ENCODE measurements at regions not wholly inside any gene's neighbourhood (a gene's known extent, or its start where the extent isn't known, plus 50 kb on each side); places are given as distances from the start of the nearest gene placed in this dataset.
"Not testable (repeated sequence)": the region's sequence is repeated elsewhere in the genome, so short reads cannot be mapped to it uniquely, and the experiment has no call there.

DNA sequence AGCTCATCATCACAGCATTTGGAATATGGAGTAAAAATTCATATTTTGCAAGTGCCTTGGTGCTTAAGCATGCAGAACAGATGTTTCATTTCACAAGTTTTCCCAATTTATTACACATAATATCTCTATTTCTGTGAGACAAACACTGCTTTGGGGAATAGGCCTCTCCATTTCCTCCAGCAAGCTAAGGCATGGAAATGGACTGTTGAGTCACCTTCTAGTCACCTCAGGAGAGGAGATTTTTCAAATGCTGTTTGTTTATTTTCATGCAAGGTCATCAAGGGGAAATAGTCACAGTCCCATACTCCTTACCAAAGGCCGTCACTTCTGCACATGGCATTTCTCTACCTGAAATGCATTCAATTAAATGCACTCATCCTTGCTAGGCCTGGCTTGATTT lies 57.4 kb upstream of the NUTM2D start:
- not testable (repeated sequence) for DNase-seq

DNA sequence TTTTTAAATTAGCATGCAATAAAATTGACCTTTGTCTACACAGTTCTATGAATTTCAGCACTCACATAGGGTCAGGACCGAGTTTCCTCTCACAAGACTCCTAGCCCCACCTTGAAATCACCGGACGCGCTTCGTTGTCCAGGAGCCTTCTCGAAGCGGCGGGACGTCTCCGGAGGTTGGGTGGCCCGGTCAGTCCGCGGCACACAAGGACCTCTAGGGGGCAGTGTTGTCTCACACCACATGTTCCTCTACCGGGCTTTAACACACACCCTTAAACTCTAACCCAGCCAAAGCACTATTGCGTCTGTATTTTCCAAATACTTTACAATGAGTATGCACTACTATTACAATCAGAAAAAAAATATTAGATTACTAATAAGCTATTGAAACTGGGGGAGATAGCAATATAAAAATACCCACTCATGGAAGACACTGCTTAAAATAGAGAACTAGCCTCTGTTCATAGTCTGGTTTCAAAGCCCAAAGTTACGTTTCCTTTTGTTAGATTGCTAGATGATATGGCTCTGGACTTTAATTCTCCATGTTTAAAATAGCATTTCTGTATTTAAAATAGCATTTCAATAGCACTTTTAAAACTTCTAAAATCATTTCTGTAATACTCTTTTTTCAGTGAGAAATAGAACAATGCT lies 56.0 kb upstream of the NUTM2D start:
- DNase-seq: peak; percentile 4

DNA sequence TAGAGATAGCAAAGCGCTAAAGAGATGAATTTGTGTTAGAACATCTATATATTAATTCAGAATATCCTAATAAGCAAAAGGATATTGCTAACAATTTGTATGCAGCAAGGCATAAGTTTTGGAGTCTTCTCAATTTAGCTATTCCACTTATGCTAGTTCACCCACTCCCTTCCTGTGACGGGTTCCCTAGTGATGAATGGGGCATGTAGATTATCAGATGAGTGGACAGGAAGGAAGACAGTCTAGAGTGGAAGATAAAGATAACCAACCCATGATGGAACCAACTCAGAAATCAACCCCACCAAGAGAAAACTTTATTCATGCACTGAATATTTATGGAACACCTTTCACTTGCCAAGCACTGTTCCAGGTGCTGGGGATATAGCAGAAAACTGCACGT lies 55.4 kb upstream of the NUTM2D start:
- DNase-seq: not testable (repeated sequence)

DNA sequence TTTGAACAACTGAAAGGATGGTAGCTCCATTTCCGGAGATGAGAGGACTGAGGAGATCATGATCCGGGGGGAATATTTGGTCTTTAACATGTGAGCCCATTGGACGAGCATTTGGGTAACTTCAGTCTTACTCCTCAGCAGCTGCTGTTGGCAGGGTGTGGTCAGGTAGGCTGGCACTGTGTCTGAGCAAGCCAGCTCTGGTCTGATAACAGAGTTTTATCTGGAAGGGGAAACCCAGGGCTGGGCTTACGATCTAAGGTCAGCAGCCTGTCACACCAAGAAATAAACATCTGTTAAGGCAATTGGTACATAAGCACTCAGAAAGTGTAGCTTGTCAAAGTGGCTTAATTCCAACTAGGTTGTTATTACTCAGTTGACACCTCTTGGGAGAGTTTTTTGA lies 53.8 kb upstream of the NUTM2D start:
- DNase-seq: not testable (repeated sequence)

DNA sequence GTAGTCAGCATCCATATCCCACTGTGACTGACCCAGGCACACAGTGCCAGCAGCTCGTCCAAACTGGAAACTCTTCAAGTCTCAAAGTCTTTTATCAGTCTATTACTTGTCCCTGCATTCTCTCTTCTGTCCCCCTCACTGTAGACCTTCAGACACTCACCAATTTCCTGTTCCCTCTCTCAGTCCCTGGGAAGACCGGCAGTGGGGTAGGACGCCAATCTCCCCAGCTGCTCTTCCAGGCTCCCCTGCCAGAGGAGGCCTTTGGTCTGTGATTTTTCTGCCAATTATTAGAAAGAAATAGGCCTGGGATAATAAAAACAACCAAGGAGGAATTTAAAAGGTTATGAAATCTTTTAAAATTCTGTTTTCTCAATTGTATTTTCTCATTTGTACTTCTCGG lies 50.9 kb upstream of the NUTM2D start:
- DNase-seq: not testable (repeated sequence)
